Esophagus squamous epithelium (tissue), 5 donors: ENCODE measurements at regions not wholly inside any gene's neighbourhood (a gene's known extent, or its start where the extent isn't known, plus 50 kb on each side); places are given as distances from the start of the nearest gene placed in this dataset.
A peak's percentile ranks its signal among the peaks of the same experiment; 100 is the strongest.

Experiments used
- DNase-seq: peaks from one replicate; lab custom pipeline; 2025; lab: John Stamatoyannopoulos, UW
- H3K27ac ChIP-seq, 4 donors: fragments of 200-600 bp; sonication (generic); one replicate each; pipeline ENCODE4 v1.5.1; 2016 to 2019; ENCODE audit warnings: mild to moderate bottlenecking in 1 of 4
- H3K27me3 ChIP-seq, 4 donors: fragments of 200-600 bp; sonication (generic); 1 replicate in 3 of 4; 2 replicates in 1 of 4; pipeline versions ENCODE4 v1.5.1 to v1.6.0; 2017 to 2021; ENCODE audit warnings: antibody characterized with exemption in 1 of 4
- H3K36me3 ChIP-seq, 3 donors: fragments of 200-600 bp; sonication (generic); one replicate each; pipeline ENCODE4 v1.5.1; 2016 to 2019
- H3K4me1 ChIP-seq, 3 donors: fragments of 200-600 bp; sonication (generic); one replicate each; pipeline ENCODE4 v1.5.1; 2017 to 2019
- H3K4me3 ChIP-seq, 4 donors: fragments of 200-600 bp; sonication (generic); 1 replicate in 3 of 4; 2 replicates in 1 of 4; pipeline ENCODE4 v1.5.1; 2016 to 2019; ENCODE audit warnings: mild to moderate bottlenecking in 2 of 4, moderate library complexity in 1 of 4
- H3K9me3 ChIP-seq, 3 donors: fragments of 200-600 bp; sonication (generic); one replicate each; pipeline ENCODE4 v1.5.1; 2016 to 2019
- POLR2A ChIP-seq, 4 donors: fragments of 450-650 bp; IDR thresholded peaks; one replicate each; pipeline ENCODE4 v1.6.1; 2017; ENCODE audit warnings: antibody characterized with exemption in 4 of 4, mild to moderate bottlenecking in 4 of 4, moderate library complexity in 3 of 4
- WGBS, 2 donors: methylation state at CpG; one replicate each; pipeline ENCODE4 v1.1.5; 2018; 5-methylcytosine and 5-hydroxymethylcytosine counted together
- intact Hi-C: fragments of 100-400 bp; cut with DNase I; formaldehyde crosslinking; loops from one replicate; pipeline ENCODE4 v1.15.0; 2022
- TF ChIP-seq, protein P1 (sequence below), 6 experiments: fragments of 450-650 bp in 4 of 6; fragments of 200-600 bp in 2 of 6; sonication (generic) in 2 of 6; IDR thresholded peaks; one replicate each; pipeline ENCODE4 v1.5.1; 2016 to 2019; ENCODE audit warnings: antibody characterized with exemption in 6 of 6, mild to moderate bottlenecking in 4 of 6, moderate library complexity in 4 of 6
- donor health status: DM: yes; HTN: yes; CAD: no.

- TF ChIP-seq, protein P1, sequence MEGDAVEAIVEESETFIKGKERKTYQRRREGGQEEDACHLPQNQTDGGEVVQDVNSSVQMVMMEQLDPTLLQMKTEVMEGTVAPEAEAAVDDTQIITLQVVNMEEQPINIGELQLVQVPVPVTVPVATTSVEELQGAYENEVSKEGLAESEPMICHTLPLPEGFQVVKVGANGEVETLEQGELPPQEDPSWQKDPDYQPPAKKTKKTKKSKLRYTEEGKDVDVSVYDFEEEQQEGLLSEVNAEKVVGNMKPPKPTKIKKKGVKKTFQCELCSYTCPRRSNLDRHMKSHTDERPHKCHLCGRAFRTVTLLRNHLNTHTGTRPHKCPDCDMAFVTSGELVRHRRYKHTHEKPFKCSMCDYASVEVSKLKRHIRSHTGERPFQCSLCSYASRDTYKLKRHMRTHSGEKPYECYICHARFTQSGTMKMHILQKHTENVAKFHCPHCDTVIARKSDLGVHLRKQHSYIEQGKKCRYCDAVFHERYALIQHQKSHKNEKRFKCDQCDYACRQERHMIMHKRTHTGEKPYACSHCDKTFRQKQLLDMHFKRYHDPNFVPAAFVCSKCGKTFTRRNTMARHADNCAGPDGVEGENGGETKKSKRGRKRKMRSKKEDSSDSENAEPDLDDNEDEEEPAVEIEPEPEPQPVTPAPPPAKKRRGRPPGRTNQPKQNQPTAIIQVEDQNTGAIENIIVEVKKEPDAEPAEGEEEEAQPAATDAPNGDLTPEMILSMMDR (IDR thresholded peaks at IDR 0.05): no peak
- no peak for TF ChIP-seq POLR2A (IDR thresholded peaks at IDR 0.05)
- intact Hi-C loops: no loop called here
- Histone ChIP-seq H3K27ac (no peak overlapping the region), H3K4me1 (no peaks in the 10 kb centered on the region), H3K9me3 (peaks cover 0 to 3% (median 0%) of the 10 kb centered on the region in 3 donors), H3K36me3 (no peaks in the 10 kb centered on the region), H3K4me3 (no peak overlapping the region), H3K27me3 (no peaks in the 10 kb centered on the region)
- DNase-seq: no peak
- WGBS, 2 donors: 62% methylated on average over 7 of the region's 7 CpGs
Measured at GRCh38 chr6:105886066-105886813, 199.9 kb upstream of the PRDM1 start.

DNA sequence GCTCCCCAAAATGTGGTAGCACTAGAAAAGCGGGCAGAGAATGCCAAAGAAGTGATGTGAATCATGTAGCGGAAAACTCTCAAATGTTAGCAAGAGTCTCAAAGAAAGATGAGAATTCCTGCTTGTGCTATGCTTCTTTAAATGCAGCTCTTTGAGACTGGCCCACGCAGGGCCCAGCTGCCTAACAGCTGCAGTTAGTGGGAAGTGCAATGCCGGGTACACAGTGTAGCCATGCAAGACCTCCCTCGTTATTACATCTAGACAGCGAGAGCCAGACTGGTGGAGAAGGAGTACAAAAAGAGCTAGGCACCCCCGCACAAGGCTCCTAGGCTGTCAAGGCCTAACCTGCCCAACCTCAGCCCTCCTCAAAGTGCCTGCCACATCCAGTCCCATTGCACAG, 201.7 kb upstream of the PRDM1 start:
- Histone ChIP-seq H3K27me3 (no peaks in the 10 kb centered on the region), H3K9me3 (no peaks in the 10 kb centered on the region), H3K27ac (peak overlapping the region in 1 of 4 donors; percentile 23), H3K4me1 (no peaks in the 10 kb centered on the region), H3K4me3 (no peak overlapping the region), H3K36me3 (no peaks in the 10 kb centered on the region)
- intact Hi-C loops: no loop called here
- 88% methylated on average over 6 to 7 of the region's 7 CpGs for WGBS, 2 donors
- no peak for DNase-seq
- TF ChIP-seq, protein P1 (IDR thresholded peaks at IDR 0.05): no peak
- no peak for TF ChIP-seq POLR2A (IDR thresholded peaks at IDR 0.05)

GRCh38 chr6:105884011-105884410, 202.1 kb upstream of the PRDM1 start:
- Histone ChIP-seq H3K4me3 (no peak overlapping the region), H3K27ac (peak overlapping the region in 1 of 4 donors; percentile 23), H3K9me3 (no peaks in the 10 kb centered on the region), H3K27me3 (no peaks in the 10 kb centered on the region), H3K36me3 (no peaks in the 10 kb centered on the region), H3K4me1 (no peaks in the 10 kb centered on the region)
- WGBS, 2 donors: 74 to 80% methylated on average over 4 of the region's 4 CpGs
- intact Hi-C loops: no loop called here
- DNase-seq: no peak
- TF ChIP-seq, protein P1 (IDR thresholded peaks at IDR 0.05): no peak
- no peak for TF ChIP-seq POLR2A (IDR thresholded peaks at IDR 0.05)

DNA sequence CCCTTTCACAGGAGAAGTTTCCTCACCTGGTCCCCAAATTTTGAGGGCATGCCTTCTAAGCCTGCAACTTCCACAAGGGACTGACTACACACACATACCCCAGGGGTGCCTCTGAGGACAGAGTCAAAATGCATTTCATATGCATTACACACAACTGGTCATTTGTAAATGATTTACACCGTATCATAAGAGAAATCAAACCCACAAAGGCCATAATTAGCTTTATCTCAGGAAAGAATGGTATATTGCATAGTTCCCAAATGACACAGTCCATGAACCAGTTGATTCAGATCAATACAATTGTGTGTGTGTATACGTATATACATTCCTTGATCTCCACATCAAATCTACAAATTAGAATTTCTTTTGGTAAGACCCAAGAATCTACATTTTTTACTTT, 203.3 kb upstream of the PRDM1 start:
- Histone ChIP-seq H3K36me3 (no peaks in the 10 kb centered on the region), H3K4me3 (no peak overlapping the region), H3K27me3 (no peaks in the 10 kb centered on the region), H3K9me3 (no peaks in the 10 kb centered on the region), H3K4me1 (no peaks in the 10 kb centered on the region), H3K27ac (no peak overlapping the region)
- no peak for DNase-seq
- intact Hi-C loops: no loop called here
- TF ChIP-seq POLR2A (IDR thresholded peaks at IDR 0.05): no peak
- TF ChIP-seq, protein P1 (IDR thresholded peaks at IDR 0.05): no peak
- 91 to 93% methylated on average over 2 of the region's 2 CpGs for WGBS, 2 donors

DNA sequence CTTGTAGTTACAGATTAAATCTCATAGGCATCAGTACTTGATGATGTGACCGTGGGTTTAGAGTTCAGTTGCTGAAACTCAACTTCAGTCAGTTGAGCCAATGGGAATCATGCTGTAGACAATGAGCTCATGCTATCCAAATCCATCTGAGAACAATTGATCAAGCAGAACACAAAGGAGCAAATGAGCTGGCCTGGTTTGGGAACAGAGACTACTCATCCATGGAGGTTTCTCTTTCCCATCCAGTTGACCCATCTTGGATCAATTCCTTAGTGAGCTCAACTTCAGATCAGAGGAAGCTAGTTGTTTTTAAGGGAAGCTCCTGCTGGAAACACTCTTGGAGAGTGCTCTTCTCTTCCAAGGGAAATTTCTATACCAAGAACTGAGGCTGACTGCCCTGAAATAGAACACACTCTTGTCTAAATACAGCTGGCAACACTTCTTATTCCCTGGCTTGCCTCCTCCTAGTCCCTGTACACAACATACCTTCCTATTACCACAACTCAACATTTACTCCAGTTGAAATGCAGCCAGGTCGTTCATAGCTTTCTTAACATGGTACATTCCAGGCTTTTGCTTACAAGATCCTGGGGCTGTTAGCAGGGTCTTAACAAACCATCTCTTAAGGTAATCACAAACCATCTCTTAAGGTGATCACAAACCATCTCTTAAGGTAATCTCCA, 203.9 kb upstream of the PRDM1 start:
- WGBS, 2 donors: 88 to 95% methylated on average over 2 of the region's 2 CpGs
- no peak for DNase-seq
- Histone ChIP-seq H3K4me1 (no peaks in the 10 kb centered on the region), H3K9me3 (no peaks in the 10 kb centered on the region), H3K36me3 (no peaks in the 10 kb centered on the region), H3K27ac (no peak overlapping the region), H3K27me3 (no peaks in the 10 kb centered on the region), H3K4me3 (no peak overlapping the region)
- no peak for TF ChIP-seq POLR2A (IDR thresholded peaks at IDR 0.05)
- TF ChIP-seq, protein P1 (IDR thresholded peaks at IDR 0.05): no peak
- intact Hi-C loops: no loop called here
